LoVo (cell line): ENCODE measurements at regions not wholly inside any gene's neighbourhood (a gene's known extent, or its start where the extent isn't known, plus 50 kb on each side); places are given as distances from the start of the nearest gene placed in this dataset.
"Not testable (repeated sequence)": the region's sequence is repeated elsewhere in the genome, so short reads cannot be mapped to it uniquely, and the experiment has no call there.

Source experiments
- DNase-seq: peaks from one replicate; pipeline ENCODE4 v3.0.0-alpha.2; 2016; ENCODE audit warnings: low spot score

- not testable (repeated sequence) for DNase-seq
Measured at GRCh38 chr12:9543341-9543740, 64.4 kb downstream of the KLRB1 start.

- DNase-seq, result not testable (repeated sequence)
Measured at GRCh38 chr12:9542827-9543226, 64.9 kb downstream of the KLRB1 start.

- not testable (repeated sequence) for DNase-seq
Measured at GRCh38 chr12:9515925-9516324, 91.8 kb downstream of the KLRB1 start.

GRCh38 chr12:9512695-9513094, 95.0 kb downstream of the KLRB1 start:
- DNase-seq, result not testable (repeated sequence)

GRCh38 chr12:9510392-9511011, 97.2 kb downstream of the KLRB1 start:
- not testable (repeated sequence) for DNase-seq

GRCh38 chr12:9509464-9510161, 98.1 kb downstream of the KLRB1 start:
- DNase-seq, result peak; percentile 0

- DNase-seq, result no peak
Measured at GRCh38 chr12:9506746-9507145, 101.0 kb downstream of the KLRB1 start.

- not testable (repeated sequence) for DNase-seq
Measured at GRCh38 chr12:9503384-9503783, 104.3 kb downstream of the KLRB1 start.

GRCh38 chr12:9502845-9503244, 104.9 kb downstream of the KLRB1 start:
- not testable (repeated sequence) for DNase-seq

- not testable (repeated sequence) for DNase-seq
Measured at GRCh38 chr12:9493325-9493724, 114.4 kb downstream of the KLRB1 start.

- not testable (repeated sequence) for DNase-seq
Measured at GRCh38 chr12:9481289-9481688, 126.4 kb downstream of the KLRB1 start.

GRCh38 chr12:9474197-9474596, 133.5 kb downstream of the KLRB1 start:
- not testable (repeated sequence) for DNase-seq

- not testable (repeated sequence) for DNase-seq
Measured at GRCh38 chr12:9473638-9474037, 134.1 kb downstream of the KLRB1 start.

GRCh38 chr12:9471501-9471900, 136.2 kb downstream of the KLRB1 start:
- DNase-seq, result not testable (repeated sequence)

GRCh38 chr12:9470367-9470766, 137.3 kb downstream of the KLRB1 start:
- DNase-seq, result not testable (repeated sequence)

- not testable (repeated sequence) for DNase-seq
Measured at GRCh38 chr12:9469956-9470355, 137.8 kb downstream of the KLRB1 start.

- DNase-seq, result not testable (repeated sequence)
Measured at GRCh38 chr12:9469463-9469862, 138.3 kb downstream of the KLRB1 start.

GRCh38 chr12:9468998-9469397, 138.7 kb downstream of the KLRB1 start:
- DNase-seq, result not testable (repeated sequence)

- not testable (repeated sequence) for DNase-seq
Measured at GRCh38 chr12:9468144-9468543, 139.6 kb downstream of the KLRB1 start.

- DNase-seq, result no peak
Measured at GRCh38 chr12:9464408-9464807, 143.3 kb downstream of the KLRB1 start.

GRCh38 chr12:9455516-9455915, 152.2 kb downstream of the KLRB1 start:
- not testable (repeated sequence) for DNase-seq

- not testable (repeated sequence) for DNase-seq
Measured at GRCh38 chr12:9454021-9454420, 153.7 kb downstream of the KLRB1 start.

- DNase-seq, result peak; percentile 68
Measured at GRCh38 chr12:9450127-9450567, 157.6 kb downstream of the KLRB1 start.
